OCI-LY7 (cell line): ENCODE measurements at regions not wholly inside any gene's neighbourhood (a gene's known extent, or its start where the extent isn't known, plus 50 kb on each side); places are given as distances from the start of the nearest gene placed in this dataset.

ENCODE experiments used
- EZH2phosphoT487 ChIP-seq: fragments of 200-600 bp; sonication (generic); IDR thresholded peaks from 2 replicates; pipeline ENCODE4 v1.6.1; 2018; ENCODE audit warnings: low read depth, borderline replicate concordance, mild to moderate bottlenecking, mixed run types, antibody characterized with exemption, low read length, moderate library complexity, mixed read lengths
- TF ChIP-seq, protein P1 (sequence below): fragments of 200-600 bp; sonication (generic); conservative IDR thresholded peaks from 2 replicates; pipeline ENCODE4 v1.5.1; 2014; ENCODE audit warnings: mild to moderate bottlenecking, antibody characterized with exemption, low read length, moderate library complexity, mixed read lengths

DNA sequence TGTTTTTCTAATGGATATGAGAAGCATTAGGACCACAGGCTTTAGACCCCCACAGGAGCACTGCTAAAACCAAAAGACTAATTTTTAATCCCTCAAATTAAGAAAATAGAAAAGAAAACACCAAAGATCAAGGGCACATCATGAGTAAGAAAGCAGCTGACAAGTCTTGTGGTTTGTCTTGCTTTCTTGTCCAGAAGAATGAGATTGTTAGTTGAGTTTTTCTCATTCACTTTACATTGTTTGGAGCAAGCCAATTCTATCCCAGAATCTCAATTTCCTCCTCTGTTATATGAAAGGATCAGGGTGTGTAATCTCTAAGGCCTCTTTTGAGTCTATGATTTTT lies 899.0 kb downstream of the KCNJ2 start:
- TF ChIP-seq, protein P1, sequence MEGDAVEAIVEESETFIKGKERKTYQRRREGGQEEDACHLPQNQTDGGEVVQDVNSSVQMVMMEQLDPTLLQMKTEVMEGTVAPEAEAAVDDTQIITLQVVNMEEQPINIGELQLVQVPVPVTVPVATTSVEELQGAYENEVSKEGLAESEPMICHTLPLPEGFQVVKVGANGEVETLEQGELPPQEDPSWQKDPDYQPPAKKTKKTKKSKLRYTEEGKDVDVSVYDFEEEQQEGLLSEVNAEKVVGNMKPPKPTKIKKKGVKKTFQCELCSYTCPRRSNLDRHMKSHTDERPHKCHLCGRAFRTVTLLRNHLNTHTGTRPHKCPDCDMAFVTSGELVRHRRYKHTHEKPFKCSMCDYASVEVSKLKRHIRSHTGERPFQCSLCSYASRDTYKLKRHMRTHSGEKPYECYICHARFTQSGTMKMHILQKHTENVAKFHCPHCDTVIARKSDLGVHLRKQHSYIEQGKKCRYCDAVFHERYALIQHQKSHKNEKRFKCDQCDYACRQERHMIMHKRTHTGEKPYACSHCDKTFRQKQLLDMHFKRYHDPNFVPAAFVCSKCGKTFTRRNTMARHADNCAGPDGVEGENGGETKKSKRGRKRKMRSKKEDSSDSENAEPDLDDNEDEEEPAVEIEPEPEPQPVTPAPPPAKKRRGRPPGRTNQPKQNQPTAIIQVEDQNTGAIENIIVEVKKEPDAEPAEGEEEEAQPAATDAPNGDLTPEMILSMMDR: no peak
- no peak for TF ChIP-seq EZH2phosphoT487
